ENCODE measurements at regions not wholly inside any gene's neighbourhood (a gene's known extent, or its start where the extent isn't known, plus 50 kb on each side); places are given as distances from the start of the nearest gene placed in this dataset.
A peak's percentile ranks its signal among the peaks of the same experiment; 100 is the strongest.

GRCh38 chr16:86965840-86966550 lies 351.2 kb downstream of the C16orf95 start:
- FAIRE-seq (no peak), DNase-seq (peak in 1 of 5 donors; percentile 40)
- no peak for TF ChIP-seq CTCF (IDR thresholded peaks at IDR 0.05; ENCODE audit: borderline replicate concordance, extremely low read depth, insufficient read depth)
- Histone ChIP-seq H3K9ac (ENCODE audit: low read length in 3 of 3) (no peak overlapping the region), H3K36me3 (ENCODE audit: control insufficient read depth in 2 of 3, insufficient read depth in 3 of 3, low read length in 3 of 3) (no peaks in the 10 kb centered on the region), H3K4me1 (ENCODE audit: control insufficient read depth in 2 of 3, insufficient read depth in 2 of 3, low read depth in 1 of 3, low read length in 3 of 3) (peaks cover 0 to 4% (median 0%) of the 10 kb centered on the region in 3 donors), H3K9me3 (ENCODE audit: control insufficient read depth in 2 of 3, insufficient read depth in 1 of 3, low read length in 3 of 3) (no peaks in the 10 kb centered on the region), H3K27ac (ENCODE audit: low read depth in 2 of 2, low read length in 2 of 2) (no peak overlapping the region), H3K27me3 (ENCODE audit: control insufficient read depth, insufficient read depth, low read length) (no peaks in the 10 kb centered on the region), H3K4me3 (ENCODE audit: low read length in 3 of 3) (no peak overlapping the region)
- intact Hi-C loops (cut with DNase I) = no loop called here

DNA sequence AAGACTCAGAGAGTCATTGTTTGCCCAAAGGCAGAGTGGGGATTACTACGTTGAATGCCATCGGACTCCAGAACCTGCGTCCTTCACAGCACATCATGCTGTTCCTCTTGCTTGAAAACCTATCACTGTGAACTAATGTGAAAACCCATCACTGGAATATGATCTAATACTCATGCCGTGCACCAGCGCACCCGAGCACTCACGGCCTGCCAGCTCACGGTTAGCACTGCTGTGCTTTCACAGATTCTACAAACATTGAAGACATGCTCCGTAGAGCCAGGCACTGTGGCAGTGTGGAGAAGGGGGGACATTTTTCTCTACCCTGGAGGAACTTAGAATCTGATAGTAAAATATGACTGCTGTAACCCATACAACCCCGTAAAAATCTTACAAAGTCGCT lies 350.4 kb downstream of the C16orf95 start:
- Histone ChIP-seq H3K4me3 (ENCODE audit: low read length in 3 of 3) (no peak overlapping the region), H3K27ac (ENCODE audit: low read depth in 2 of 2, low read length in 2 of 2) (no peak overlapping the region), H3K27me3 (ENCODE audit: control insufficient read depth, insufficient read depth, low read length) (no peaks in the 10 kb centered on the region), H3K36me3 (ENCODE audit: control insufficient read depth in 2 of 3, insufficient read depth in 3 of 3, low read length in 3 of 3) (no peaks in the 10 kb centered on the region), H3K9ac (ENCODE audit: low read length in 3 of 3) (no peak overlapping the region), H3K4me1 (ENCODE audit: control insufficient read depth in 2 of 3, insufficient read depth in 2 of 3, low read depth in 1 of 3, low read length in 3 of 3) (no peaks in the 10 kb centered on the region), H3K9me3 (ENCODE audit: control insufficient read depth in 2 of 3, insufficient read depth in 1 of 3, low read length in 3 of 3) (no peaks in the 10 kb centered on the region)
- DNase-seq (peak in 1 of 5 donors; percentile 14), FAIRE-seq (no peak)
- intact Hi-C loops (cut with DNase I) = no loop called here
- no peak for TF ChIP-seq CTCF (IDR thresholded peaks at IDR 0.05; ENCODE audit: borderline replicate concordance, extremely low read depth, insufficient read depth)

DNA sequence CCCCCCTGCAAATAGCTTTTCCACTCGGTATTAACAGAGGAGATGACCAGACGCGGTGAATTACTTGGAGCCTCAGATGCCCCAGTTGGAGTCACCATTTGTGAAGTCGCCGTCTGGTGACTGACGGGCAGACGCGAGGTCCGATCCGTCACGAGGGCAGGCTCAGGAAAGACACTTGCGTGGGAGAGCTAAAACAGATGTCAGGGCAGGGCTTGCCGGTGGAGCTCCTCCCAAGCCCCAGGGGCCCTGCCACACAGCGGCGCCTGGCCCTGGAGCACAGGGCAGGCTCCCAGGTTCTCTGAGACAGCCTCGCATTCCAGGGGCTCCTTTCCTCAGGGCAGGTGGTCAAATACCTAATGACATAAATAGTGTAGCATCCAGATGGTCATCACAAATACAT lies 348.3 kb downstream of the C16orf95 start:
- no peaks in the 10 kb centered on the region for H3K36me3 ChIP-seq (ENCODE audit: control insufficient read depth in 2 of 3, insufficient read depth in 3 of 3, low read length in 3 of 3)
- FAIRE-seq (no peak), DNase-seq (peak in 1 of 5 donors; percentile 33)
- intact Hi-C loops (cut with DNase I) = no loop called here
- no peaks in the 10 kb centered on the region for H3K27me3 ChIP-seq (ENCODE audit: control insufficient read depth, insufficient read depth, low read length)
- H3K27ac ChIP-seq (ENCODE audit: low read depth in 2 of 2, low read length in 2 of 2) = no peak overlapping the region
- H3K4me1 ChIP-seq (ENCODE audit: control insufficient read depth in 2 of 3, insufficient read depth in 2 of 3, low read depth in 1 of 3, low read length in 3 of 3) = no peaks in the 10 kb centered on the region
- no peak overlapping the region for H3K9ac ChIP-seq (ENCODE audit: low read length in 3 of 3)
- no peaks in the 10 kb centered on the region for H3K9me3 ChIP-seq (ENCODE audit: control insufficient read depth in 2 of 3, insufficient read depth in 1 of 3, low read length in 3 of 3)
- no peak for TF ChIP-seq CTCF (IDR thresholded peaks at IDR 0.05; ENCODE audit: borderline replicate concordance, extremely low read depth, insufficient read depth)
- H3K4me3 ChIP-seq (ENCODE audit: low read length in 3 of 3) = no peak overlapping the region

DNA sequence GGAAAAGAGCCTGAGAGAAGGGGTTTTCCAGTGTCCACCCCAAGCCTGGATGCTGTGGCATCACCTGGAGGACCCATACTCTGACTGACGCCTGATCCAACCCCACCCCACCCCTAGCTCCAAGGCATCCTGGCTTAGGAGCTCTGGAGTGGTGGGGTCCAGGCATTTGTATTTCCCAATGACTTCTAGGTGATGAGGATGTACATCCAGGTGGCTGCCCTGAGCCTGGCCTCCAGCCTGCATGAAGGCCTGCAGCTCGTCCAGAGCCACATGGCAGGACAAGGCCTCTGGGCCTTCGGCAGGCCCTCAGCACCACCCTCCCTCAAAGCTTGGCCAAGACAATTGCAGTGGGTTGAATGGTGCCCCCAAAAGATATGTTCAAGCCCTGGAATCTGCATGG lies 347.5 kb downstream of the C16orf95 start:
- Histone ChIP-seq H3K9me3 (ENCODE audit: control insufficient read depth in 2 of 3, insufficient read depth in 1 of 3, low read length in 3 of 3) (no peaks in the 10 kb centered on the region), H3K4me3 (ENCODE audit: low read length in 3 of 3) (no peak overlapping the region), H3K27ac (ENCODE audit: low read depth in 2 of 2, low read length in 2 of 2) (no peak overlapping the region), H3K27me3 (ENCODE audit: control insufficient read depth, insufficient read depth, low read length) (no peaks in the 10 kb centered on the region), H3K36me3 (ENCODE audit: control insufficient read depth in 2 of 3, insufficient read depth in 3 of 3, low read length in 3 of 3) (no peaks in the 10 kb centered on the region), H3K9ac (ENCODE audit: low read length in 3 of 3) (no peak overlapping the region), H3K4me1 (ENCODE audit: control insufficient read depth in 2 of 3, insufficient read depth in 2 of 3, low read depth in 1 of 3, low read length in 3 of 3) (no peaks in the 10 kb centered on the region)
- intact Hi-C loops (cut with DNase I) = no loop called here
- no peak for TF ChIP-seq CTCF (IDR thresholded peaks at IDR 0.05; ENCODE audit: borderline replicate concordance, extremely low read depth, insufficient read depth)
- DNase-seq (peak in 1 of 5 donors; percentile 39), FAIRE-seq (no peak)

All from kidney (tissue), 13 donors.